ENCODE measurements at regions not wholly inside any gene's neighbourhood (a gene's known extent, or its start where the extent isn't known, plus 50 kb on each side); places are given as distances from the start of the nearest gene placed in this dataset.

DNA sequence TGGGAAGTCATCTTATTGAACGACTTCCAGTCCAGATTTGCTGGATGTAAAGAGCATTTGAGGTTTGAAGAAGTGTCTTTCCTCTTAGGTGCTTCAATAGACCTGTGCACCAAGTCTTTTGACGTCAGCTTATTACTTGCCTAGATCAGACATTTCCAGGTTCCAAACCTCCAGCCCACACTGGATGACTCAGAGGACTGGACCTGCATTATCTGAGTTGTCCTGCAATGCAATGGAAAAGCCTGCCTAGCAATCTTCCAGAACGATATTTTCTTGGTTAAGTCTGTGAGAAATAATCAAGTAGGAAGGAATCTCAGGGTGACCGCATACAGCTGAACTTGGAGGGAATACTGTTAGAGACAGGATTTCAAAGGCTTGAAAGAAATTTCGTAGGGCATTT lies 147.2 kb upstream of the MOCS2 start:
- intact Hi-C loops (cut with DNase I), result no loop called here
- 47 to 61% (median 49%) methylated on average over 5 of the region's 5 CpGs for WGBS, 3 donors
- Histone ChIP-seq H3K27me3 (no peaks in the 10 kb centered on the region), H3K27ac (no peak overlapping the region), H3K4me1 (ENCODE audit: insufficient read depth) (no peaks in the 10 kb centered on the region), H3K4me3 (no peak overlapping the region), H3K36me3 (no peaks in the 10 kb centered on the region), H3K9me3 (no peaks in the 10 kb centered on the region)
- DNase-seq, result no peak
- TF ChIP-seq EP300 (IDR thresholded peaks at IDR 0.05), result no peak

- Histone ChIP-seq H3K4me3 (no peak overlapping the region), H3K27ac (no peak overlapping the region), H3K4me1 (ENCODE audit: insufficient read depth) (no peaks in the 10 kb centered on the region), H3K36me3 (no peaks in the 10 kb centered on the region), H3K9me3 (no peaks in the 10 kb centered on the region), H3K27me3 (no peaks in the 10 kb centered on the region)
- intact Hi-C loops (cut with DNase I), result no loop called here
- no peak for DNase-seq
- WGBS, 3 donors, result 94 to 95% (median 94%) methylated on average over 2 of the region's 2 CpGs
- no peak for TF ChIP-seq EP300 (IDR thresholded peaks at IDR 0.05)
- no peak for TF ChIP-seq POLR2A (IDR thresholded peaks at IDR 0.05)
- TF ChIP-seq CTCF (IDR thresholded peaks at IDR 0.05), result no peak
These were observed 148.3 kb upstream of the MOCS2 start for GRCh38 chr5:53257806-53258373.

GRCh38 chr5:53259176-53259575 lies 149.6 kb upstream of the MOCS2 start:
- no peaks in the 10 kb centered on the region for H3K36me3 ChIP-seq
- no peak overlapping the region for H3K27ac ChIP-seq
- H3K4me1 ChIP-seq (ENCODE audit: insufficient read depth), result no peaks in the 10 kb centered on the region
- intact Hi-C loops (cut with DNase I), result no loop called here
- H3K4me3 ChIP-seq, result no peak overlapping the region
- H3K27me3 ChIP-seq, result no peaks in the 10 kb centered on the region
- H3K9me3 ChIP-seq, result no peaks in the 10 kb centered on the region
- no peak for DNase-seq
- TF ChIP-seq POLR2A (IDR thresholded peaks at IDR 0.05) (no peak), CTCF (IDR thresholded peaks at IDR 0.05) (no peak), EP300 (IDR thresholded peaks at IDR 0.05) (no peak)
- 80 to 90% (median 85%) methylated on average over 1 of the region's 1 CpG for WGBS, 3 donors

- intact Hi-C loops (cut with DNase I), result no loop called here
- Histone ChIP-seq H3K27ac (no peak overlapping the region), H3K4me1 (ENCODE audit: insufficient read depth) (no peaks in the 10 kb centered on the region), H3K27me3 (no peaks in the 10 kb centered on the region), H3K4me3 (no peak overlapping the region), H3K9me3 (no peaks in the 10 kb centered on the region), H3K36me3 (no peaks in the 10 kb centered on the region)
- no peak for TF ChIP-seq POLR2A (IDR thresholded peaks at IDR 0.05)
- no peak for DNase-seq
- WGBS, 3 donors, result 92 to 95% (median 94%) methylated on average over 1 of the region's 1 CpG
These were observed 150.9 kb upstream of the MOCS2 start for GRCh38 chr5:53260446-53260845.

DNA sequence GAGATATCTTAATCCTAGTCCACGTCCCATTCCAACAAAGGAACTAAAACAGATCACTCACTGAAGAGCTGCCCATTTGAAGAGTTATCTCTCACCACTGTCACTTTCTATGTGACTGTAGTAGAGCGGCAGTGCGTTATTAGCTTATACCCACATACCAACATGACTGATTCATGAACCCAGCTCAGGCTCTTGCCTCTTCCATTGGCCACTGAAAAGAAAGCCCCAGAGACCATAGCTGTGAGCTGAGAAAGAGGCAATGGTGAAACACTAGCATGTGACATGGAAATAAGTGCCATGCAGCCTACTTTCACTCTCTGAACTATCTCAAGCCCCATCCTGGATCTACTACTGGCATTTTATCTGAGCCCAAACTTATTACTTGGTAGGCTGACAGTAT lies 151.7 kb upstream of the MOCS2 start:
- H3K4me3 ChIP-seq, result no peak overlapping the region
- intact Hi-C loops (cut with DNase I), result no loop called here
- TF ChIP-seq CTCF (IDR thresholded peaks at IDR 0.05) (no peak), EP300 (IDR thresholded peaks at IDR 0.05) (no peak), POLR2A (IDR thresholded peaks at IDR 0.05) (no peak)
- H3K9me3 ChIP-seq, result no peaks in the 10 kb centered on the region
- H3K27ac ChIP-seq, result no peak overlapping the region
- no peaks in the 10 kb centered on the region for H3K4me1 ChIP-seq (ENCODE audit: insufficient read depth)
- H3K27me3 ChIP-seq, result no peaks in the 10 kb centered on the region
- 65 to 71% (median 66%) methylated on average over 3 of the region's 3 CpGs for WGBS, 3 donors
- DNase-seq, result no peak
- H3K36me3 ChIP-seq, result no peaks in the 10 kb centered on the region
